Keratinocyte (primary cell): ENCODE measurements at regions not wholly inside any gene's neighbourhood (a gene's known extent, or its start where the extent isn't known, plus 50 kb on each side); places are given as distances from the start of the nearest gene placed in this dataset.

Experiments used
- DNase-seq: peaks from one replicate; pipeline ENCODE4 v3.0.0-alpha.2; 2011; ENCODE audit warnings: low read depth, missing footprints, low spot score
- FAIRE-seq: peaks from 2 replicates; lab custom pipeline; 2011; peaks lifted over from hg19 to GRCh38; lab: Jason Lieb, UNC
- H2AFZ ChIP-seq: 2 replicates; pipeline ENCODE4 v1.6.0; 2012; ENCODE audit warnings: low read length, control low read depth, inconsistent platforms; ENCODE audit not compliant: control insufficient read depth
- H3K27ac ChIP-seq: 2 replicates; pipeline ENCODE4 v1.5.1; 2011; ENCODE audit warnings: low read length; ENCODE audit not compliant: control insufficient read depth, insufficient read depth
- H3K27me3 ChIP-seq: 3 replicates; pipeline ENCODE4 v1.6.0; 2011; ENCODE audit warnings: low read length; ENCODE audit not compliant: control insufficient read depth, insufficient read depth; ENCODE audit errors: extremely low read depth
- H3K36me3 ChIP-seq, 2 experiments: 2 replicates in 1 of 2; 3 replicates in 1 of 2; pipeline ENCODE4 v1.5.1; 2011; ENCODE audit warnings: low read length in 2 of 2, mild to moderate bottlenecking in 1 of 2; ENCODE audit not compliant: control insufficient read depth in 2 of 2, insufficient read depth in 2 of 2; ENCODE audit errors: extremely low read depth in 1 of 2
- H3K4me1 ChIP-seq: 3 replicates; pipeline ENCODE4 v1.5.1; 2011; ENCODE audit warnings: low read length; ENCODE audit not compliant: control insufficient read depth, insufficient read depth; ENCODE audit errors: extremely low read depth
- H3K4me2 ChIP-seq: 3 replicates; pipeline ENCODE4 v1.6.0; 2011; ENCODE audit warnings: low read depth, low read length; ENCODE audit not compliant: control insufficient read depth, insufficient read depth; ENCODE audit errors: extremely low read depth
- H3K4me3 ChIP-seq, 3 experiments: fragments of 200-600 bp in 1 of 3; sonication (generic) in 1 of 3; 2 replicates in 2 of 3; 3 replicates in 1 of 3; pipeline ENCODE4 v1.5.1; 2011 to 2016; ENCODE audit warnings: low read length in 3 of 3, mild to moderate bottlenecking in 3 of 3, control low read depth in 2 of 3, inconsistent platforms in 1 of 3, low read depth in 1 of 3, mixed read lengths in 1 of 3, mixed run types in 1 of 3, moderate library complexity in 1 of 3; ENCODE audit not compliant: control insufficient read depth in 2 of 3, insufficient read depth in 2 of 3; ENCODE audit errors: extremely low read depth in 1 of 3
- H3K79me2 ChIP-seq: 2 replicates; pipeline ENCODE4 v1.6.0; 2012; ENCODE audit warnings: low read length; ENCODE audit not compliant: control insufficient read depth, insufficient read depth
- H3K9ac ChIP-seq: 3 replicates; pipeline ENCODE4 v1.6.0; 2011; ENCODE audit warnings: low read length; ENCODE audit not compliant: control insufficient read depth, insufficient read depth; ENCODE audit errors: extremely low read depth
- H3K9me1 ChIP-seq: 3 replicates; pipeline ENCODE4 v1.6.0; 2011; ENCODE audit warnings: low read length; ENCODE audit not compliant: control insufficient read depth, insufficient read depth; ENCODE audit errors: extremely low read depth
- H3K9me3 ChIP-seq: 2 replicates; pipeline ENCODE4 v1.5.1; 2012; ENCODE audit warnings: low read depth, low read length; ENCODE audit not compliant: control insufficient read depth
- H4K20me1 ChIP-seq: 3 replicates; pipeline ENCODE4 v1.6.0; 2011; ENCODE audit warnings: low read length; ENCODE audit not compliant: control insufficient read depth, insufficient read depth; ENCODE audit errors: extremely low read depth
- CTCF ChIP-seq, 3 experiments: IDR thresholded peaks in 1 of 3; conservative IDR thresholded peaks in 1 of 3; optimal IDR thresholded peaks in 1 of 3; 2 replicates in 2 of 3; 3 replicates in 1 of 3; pipeline versions ENCODE3 to v1.5.1; 2011; ENCODE audit warnings: low read length in 3 of 3, mild to moderate bottlenecking in 3 of 3, moderate library complexity in 2 of 3, control low read depth in 1 of 3, inconsistent platforms in 1 of 3; ENCODE audit not compliant: insufficient read depth in 2 of 3; ENCODE audit errors: extremely low read depth in 1 of 3
- EZH2 ChIP-seq: IDR thresholded peaks from one replicate; pipeline ENCODE4 v1.6.1; 2012; ENCODE audit warnings: inconsistent platforms, mild to moderate bottlenecking, low read length, moderate library complexity
- dilution Hi-C: fragments of 300-500 bp; cut with MboI; formaldehyde crosslinking; loops from one replicate; pipeline ENCODE4 v1.7.0; 2020; ENCODE audit warnings: low sequenced_read_pairs; ENCODE audit not compliant: extremely low pct_ligation_motif_present

- Histone ChIP-seq H3K36me3 (no peaks in the 10 kb centered on the region), H3K4me1 (peaks cover 18% of the 10 kb centered on the region), H3K4me2 (peak overlapping the region; percentile 50), H2AFZ (no peak overlapping the region), H3K9me1 (no peaks in the 10 kb centered on the region), H3K9ac (no peak overlapping the region), H3K27ac (no peak overlapping the region), H4K20me1 (no peaks in the 10 kb centered on the region), H3K79me2 (no peaks in the 10 kb centered on the region), H3K4me3 (no peak overlapping the region), H3K27me3 (no peaks in the 10 kb centered on the region), H3K9me3 (no peaks in the 10 kb centered on the region)
- TF ChIP-seq CTCF (optimal IDR thresholded peaks at IDR 0.05 in 1 of 3, IDR thresholded peaks at IDR 0.05 in 1 of 3, conservative IDR thresholded peaks at IDR 0.05 in 1 of 3; ENCODE audit: extremely low read depth in 1 of 3, insufficient read depth in 2 of 3, low read length in 3 of 3): no peak
- TF ChIP-seq EZH2: no peak
- dilution Hi-C loops: no loop called here
- DNase-seq (no peak), FAIRE-seq (no peak)
These were observed 134.7 kb upstream of the CPM start for GRCh38 chr12:69067713-69068112.

- no peak for TF ChIP-seq EZH2
- TF ChIP-seq CTCF (optimal IDR thresholded peaks at IDR 0.05 in 1 of 3, IDR thresholded peaks at IDR 0.05 in 1 of 3, conservative IDR thresholded peaks at IDR 0.05 in 1 of 3; ENCODE audit: extremely low read depth in 1 of 3, insufficient read depth in 2 of 3, low read length in 3 of 3): peak in 1 of 3 experiments; percentile 13
- H3K4me2 ChIP-seq: peak overlapping the region; percentile 50
- no peak overlapping the region for H3K9ac ChIP-seq
- no peak overlapping the region for H3K27ac ChIP-seq
- peaks cover 18% of the 10 kb centered on the region for H3K4me1 ChIP-seq
- H2AFZ ChIP-seq: no peak overlapping the region
- DNase-seq (peak; percentile 28), FAIRE-seq (peak; percentile 69)
- H3K79me2 ChIP-seq: no peaks in the 10 kb centered on the region
- no peaks in the 10 kb centered on the region for H3K27me3 ChIP-seq
- no peak overlapping the region for H3K4me3 ChIP-seq
- H3K9me1 ChIP-seq: no peaks in the 10 kb centered on the region
- H3K36me3 ChIP-seq: no peaks in the 10 kb centered on the region
- dilution Hi-C loops: no loop called here
- no peaks in the 10 kb centered on the region for H4K20me1 ChIP-seq
- no peaks in the 10 kb centered on the region for H3K9me3 ChIP-seq
These were observed 135.5 kb upstream of the CPM start for GRCh38 chr12:69068448-69068847.
